ENCODE measurements at regions not wholly inside any gene's neighbourhood (a gene's known extent, or its start where the extent isn't known, plus 50 kb on each side); places are given as distances from the start of the nearest gene placed in this dataset.
"Not testable (repeated sequence)": the region's sequence is repeated elsewhere in the genome, so short reads cannot be mapped to it uniquely, and the experiment has no call there.

DNA sequence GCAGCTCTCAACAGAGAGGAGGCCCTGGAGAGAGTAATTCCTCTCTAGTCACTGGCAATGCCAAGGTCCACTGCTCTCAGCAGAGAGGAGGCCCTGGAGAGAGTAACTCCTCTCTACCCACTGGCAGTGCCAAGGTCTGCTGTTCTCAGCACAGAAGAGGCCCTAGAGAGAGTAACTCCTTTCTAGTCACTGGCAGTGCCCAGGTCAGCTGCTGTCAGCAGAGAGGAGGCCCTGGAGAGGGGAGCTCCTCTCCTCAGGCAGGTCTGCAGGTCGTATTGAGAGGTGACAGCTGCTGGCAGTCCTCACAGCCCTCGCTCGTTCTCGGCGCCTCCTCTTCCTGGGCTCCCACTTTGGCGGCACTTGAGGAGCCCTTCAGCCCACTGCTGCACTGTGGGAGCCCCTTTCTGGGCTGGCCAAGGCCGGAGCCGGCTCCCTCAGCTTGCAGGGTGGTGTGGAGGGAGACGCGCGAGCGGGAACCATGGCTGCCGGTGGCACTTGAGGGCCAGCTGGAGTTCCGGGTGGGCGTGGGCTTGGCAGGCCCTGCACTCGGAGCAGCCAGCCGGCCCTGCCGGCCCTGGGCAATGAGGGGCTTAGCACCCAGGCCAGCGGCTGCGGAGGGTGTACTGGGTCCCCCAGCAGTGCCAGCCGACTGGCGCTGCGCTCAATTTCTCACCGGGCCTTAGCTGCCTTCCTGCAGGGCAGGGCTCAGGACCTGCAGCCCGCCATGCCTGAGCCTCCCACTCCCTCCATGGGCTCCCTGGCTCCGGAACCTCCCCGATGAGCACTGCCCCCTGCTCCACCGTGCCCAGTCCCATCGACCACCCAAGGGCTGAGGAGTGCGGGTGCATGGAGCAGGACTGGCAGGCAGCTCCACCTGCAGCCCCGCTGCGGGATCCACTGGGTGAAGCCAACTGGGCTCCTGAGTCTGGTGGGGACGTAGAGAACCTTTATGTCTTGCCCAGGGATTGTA is 642.9 kb downstream of the PRR16 start:
- DNase-seq = not testable (repeated sequence)

DNA sequence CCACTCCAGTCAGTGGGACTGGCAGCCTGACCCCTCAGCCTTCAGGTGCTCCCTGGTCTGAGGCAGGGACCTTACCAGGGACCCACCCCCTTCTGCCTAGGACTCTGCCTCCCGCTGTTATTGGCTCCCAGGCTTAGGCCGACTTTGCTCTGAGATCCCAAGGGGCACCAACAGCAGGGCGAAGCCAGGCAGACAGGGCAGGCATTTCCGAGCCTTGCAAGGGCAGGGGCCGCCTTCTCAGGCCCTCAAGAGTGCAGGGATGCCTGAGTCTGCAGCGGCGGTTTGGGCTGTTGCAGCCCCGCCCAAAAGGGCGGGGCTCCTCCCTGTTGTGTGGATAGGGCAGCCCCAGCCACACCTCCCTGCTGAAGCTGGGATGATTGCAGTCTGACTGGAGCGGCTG is 644.6 kb downstream of the PRR16 start:
- DNase-seq = no peak

DNA sequence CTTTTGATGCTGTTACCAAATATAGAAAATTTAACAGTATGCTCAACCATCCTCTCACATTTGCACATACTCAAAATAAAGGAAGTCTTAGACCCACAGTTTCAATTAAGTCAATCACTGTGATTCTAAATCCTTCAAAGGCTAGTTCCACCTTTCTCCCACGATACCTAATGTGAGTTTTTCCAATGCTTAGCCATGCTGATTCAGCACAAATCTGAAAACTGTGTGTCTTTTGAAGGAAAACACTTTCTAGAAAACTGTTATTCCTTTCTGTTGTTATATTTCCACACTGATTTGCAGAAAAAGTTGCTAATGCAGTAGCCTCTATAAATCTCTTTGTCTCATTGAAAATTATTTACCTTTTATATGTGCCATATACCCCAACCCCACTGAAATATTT is 645.7 kb downstream of the PRR16 start:
- DNase-seq = no peak

DNA sequence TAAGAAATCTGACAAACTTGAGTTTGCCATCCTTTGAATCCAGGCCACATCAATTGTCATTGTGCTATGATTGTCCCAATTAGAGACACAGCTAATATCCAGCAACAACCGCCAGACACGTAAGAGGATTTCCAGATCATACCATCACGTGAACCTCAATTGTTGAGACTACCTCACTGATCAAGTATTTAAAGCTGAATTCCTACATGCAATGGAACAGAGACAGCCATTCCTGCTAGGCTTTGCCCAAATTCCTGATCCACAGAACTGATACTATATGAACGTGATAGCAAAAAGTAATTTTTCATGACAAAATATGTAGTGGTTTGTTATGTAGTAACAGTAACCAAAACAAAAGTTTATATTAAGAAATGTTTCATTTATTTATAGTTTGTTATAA is 657.7 kb downstream of the PRR16 start:
- no peak for DNase-seq

DNA sequence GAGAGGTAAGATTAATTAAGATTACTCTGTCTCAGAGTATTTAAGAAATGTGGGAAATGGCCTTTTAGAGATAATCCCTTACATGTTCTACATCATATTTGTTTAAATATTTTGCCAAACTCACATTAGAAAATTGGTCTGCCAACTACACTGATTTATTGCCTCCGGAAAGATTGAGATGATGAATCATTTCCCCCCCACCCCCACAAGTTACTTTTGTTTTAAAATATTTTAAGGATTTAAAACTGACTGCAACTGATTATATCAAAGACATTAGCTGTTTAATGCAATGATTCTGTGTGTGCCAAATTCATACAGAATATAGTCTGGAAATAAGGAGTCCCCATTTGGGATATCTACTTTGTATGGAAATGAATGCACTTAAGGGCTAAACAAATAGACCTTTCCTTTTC is 674.4 kb downstream of the PRR16 start:
- no peak for DNase-seq

DNA sequence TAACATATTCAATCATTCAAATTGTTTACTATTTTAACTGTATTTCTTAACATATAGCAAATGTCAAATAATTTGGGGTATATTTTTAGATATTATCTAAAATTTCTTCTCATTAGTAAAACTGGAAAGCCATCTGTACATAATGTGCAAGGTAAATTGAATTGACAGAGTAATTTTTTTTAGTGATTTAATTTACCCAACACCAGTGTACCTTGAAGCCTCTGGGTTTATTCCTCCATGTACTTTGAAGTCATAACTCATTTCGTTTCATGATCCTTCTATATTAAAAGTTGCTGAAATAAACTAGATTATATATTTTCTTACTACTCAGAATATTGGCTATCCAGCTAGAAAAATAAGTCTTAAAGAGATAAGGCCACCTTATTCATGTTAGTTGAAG is 674.9 kb downstream of the PRR16 start:
- DNase-seq = no peak

- DNase-seq = no peak
These were observed 680.7 kb downstream of the PRR16 start for GRCh38 chr5:121144764-121145163.

GRCh38 chr5:121151534-121151933 is 687.4 kb downstream of the PRR16 start:
- DNase-seq = no peak

DNA sequence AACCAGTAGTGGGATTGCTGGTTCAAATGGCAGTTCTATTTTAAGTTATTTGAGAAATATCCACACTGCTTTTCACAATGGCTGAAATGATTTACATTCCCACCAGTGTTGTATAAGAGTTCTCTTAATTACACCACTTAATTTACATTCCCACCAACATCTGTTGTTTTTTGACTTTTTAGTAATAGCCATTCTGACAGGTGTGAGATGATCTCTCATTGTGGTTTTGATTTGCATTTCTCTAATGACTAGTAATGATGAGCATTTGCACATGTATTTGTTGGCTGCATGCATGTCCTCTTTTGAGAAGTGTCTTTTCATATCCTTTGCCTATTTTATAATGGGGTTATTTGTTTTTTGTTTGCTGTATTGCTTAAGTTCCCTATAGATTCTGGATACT is 688.3 kb downstream of the PRR16 start:
- DNase-seq = no peak

GRCh38 chr5:121156565-121156964 is 692.5 kb downstream of the PRR16 start:
- no peak for DNase-seq

GRCh38 chr5:121158451-121158850 is 693.2 kb upstream of the FTMT start:
- DNase-seq = no peak

- no peak for DNase-seq
These were observed 691.1 kb upstream of the FTMT start for GRCh38 chr5:121160591-121160990.

- no peak for DNase-seq
These were observed 687.0 kb upstream of the FTMT start for GRCh38 chr5:121164632-121165031.

- DNase-seq = no peak
These were observed 680.3 kb upstream of the FTMT start for GRCh38 chr5:121171361-121171760.

- no peak for DNase-seq
These were observed 679.8 kb upstream of the FTMT start for GRCh38 chr5:121171834-121172233.

DNA sequence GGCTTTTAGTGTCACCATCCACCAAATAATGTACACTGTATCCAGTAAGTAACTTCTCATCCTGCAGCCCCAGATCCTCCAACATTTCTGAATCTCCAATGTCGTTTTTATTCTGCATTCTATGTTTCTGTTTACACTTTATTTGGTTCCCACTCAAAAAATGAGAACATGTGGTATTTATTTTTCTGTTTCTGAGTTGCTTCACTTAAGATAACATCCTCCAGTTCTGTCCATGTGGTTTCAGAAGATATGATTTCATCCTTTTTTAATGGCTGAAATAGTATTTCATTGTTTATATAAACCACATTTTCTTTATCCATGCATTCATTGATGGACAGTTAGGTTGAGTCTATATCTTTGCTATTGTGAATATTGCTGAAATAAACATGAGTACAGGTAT is 677.3 kb upstream of the FTMT start:
- no peak for DNase-seq

GRCh38 chr5:121175986-121176385 is 675.7 kb upstream of the FTMT start:
- DNase-seq = no peak

GRCh38 chr5:121182788-121183490 is 668.7 kb upstream of the FTMT start:
- DNase-seq = no peak

GRCh38 chr5:121188849-121189248 is 662.8 kb upstream of the FTMT start:
- no peak for DNase-seq

DNA sequence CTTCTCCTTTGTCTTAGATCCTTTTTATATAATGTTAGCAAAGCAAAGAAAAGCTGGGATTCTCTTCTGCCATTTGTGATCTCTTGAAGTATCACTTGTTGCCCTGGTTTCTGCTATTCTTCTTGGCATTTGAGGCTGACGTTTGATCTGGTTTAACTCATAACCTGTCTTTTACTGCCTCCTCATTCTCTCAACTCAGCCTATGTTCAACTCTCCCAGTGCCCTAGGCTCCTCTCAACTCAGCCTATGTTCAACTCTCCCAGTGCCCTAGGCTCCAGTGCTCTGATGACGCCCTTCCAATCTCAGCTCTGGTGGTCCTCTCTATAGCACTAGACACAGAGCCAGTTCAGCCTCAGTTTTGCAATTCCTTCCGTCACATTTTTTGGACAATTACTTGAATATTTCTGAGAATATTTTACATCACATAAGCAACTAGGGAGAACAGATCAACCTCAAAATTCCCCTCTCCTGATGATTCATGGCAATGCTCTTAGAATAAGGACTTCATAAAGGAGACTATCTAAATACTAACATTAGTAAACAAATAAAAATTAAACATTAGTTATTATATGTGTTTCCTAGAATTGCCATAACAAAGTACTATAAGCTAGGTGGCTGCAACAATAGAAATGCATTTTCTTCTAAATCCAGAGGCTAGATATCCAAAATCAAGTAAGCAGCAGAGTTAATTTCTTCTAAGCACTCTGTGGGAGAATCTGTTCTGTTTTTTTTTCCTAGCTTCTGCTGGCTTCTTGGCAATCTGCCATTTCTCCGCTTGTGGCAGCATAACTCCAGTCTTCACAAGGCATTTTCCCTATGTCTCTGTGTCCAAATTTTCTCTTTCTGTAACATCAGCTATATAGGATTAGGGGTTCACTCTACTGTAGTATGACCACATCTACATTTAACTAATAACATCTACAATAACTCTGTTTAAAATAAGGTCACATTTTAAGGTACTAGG is 662.1 kb upstream of the FTMT start:
- no peak for DNase-seq

DNA sequence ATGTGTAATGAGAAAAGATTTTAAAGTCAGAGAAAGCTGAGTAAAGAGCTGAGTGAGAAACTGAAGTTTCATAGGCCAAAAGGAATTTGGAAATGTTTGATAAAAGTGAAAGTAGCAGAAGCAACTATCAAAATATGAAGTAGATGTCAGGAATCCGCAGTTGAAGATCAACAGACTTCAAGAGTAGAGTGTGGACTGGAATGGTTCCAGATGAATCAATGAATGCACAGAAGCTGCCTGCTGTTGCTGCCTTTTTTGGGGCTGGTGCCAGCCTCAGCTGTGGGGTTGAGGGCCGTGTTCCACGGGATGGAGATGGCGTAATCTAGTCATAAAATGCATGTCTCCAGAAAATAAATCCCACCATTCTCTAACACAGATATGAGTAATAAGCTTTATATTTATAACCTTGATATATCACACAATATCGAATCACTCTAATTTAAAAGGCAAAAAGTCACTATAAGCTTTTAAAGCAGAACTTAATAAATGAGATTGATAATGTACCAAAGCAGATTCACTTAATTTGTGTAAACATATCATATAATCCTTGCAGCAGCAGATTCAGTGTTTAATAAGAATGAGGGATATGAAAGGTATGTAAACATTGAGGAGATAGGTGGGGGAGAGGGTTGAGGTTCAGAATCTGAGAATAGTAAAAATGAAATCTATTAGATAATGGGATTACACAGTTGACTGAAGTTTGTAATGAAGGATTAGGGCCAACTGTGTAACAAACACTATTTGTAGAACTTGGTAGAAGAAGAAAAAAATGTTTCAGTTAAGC is 652.3 kb upstream of the FTMT start:
- no peak for DNase-seq

DNA sequence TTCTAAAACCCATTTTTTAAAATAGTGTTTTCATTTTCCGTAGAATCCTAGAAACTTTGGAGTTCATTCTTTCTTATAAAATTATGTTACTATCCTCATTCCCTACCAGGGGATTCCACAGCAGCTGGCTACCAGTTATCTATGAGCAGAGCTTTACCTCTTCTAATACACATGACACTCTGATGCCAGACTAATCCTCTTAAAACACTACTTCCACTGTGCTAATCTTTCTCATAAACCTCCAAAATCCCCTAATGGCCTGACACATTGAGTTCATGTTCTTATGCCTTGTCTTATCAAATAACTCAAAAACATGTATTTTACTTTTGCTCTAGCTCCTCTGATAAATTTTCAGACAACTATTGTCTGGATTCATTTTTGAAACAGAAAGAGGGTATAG is 633.6 kb upstream of the FTMT start:
- DNase-seq = no peak
